ENCODE measurements at regions not wholly inside any gene's neighbourhood (a gene's known extent, or its start where the extent isn't known, plus 50 kb on each side); places are given as distances from the start of the nearest gene placed in this dataset.

- TF ChIP-seq LEF1 (IDR thresholded peaks at IDR 0.05; ENCODE audit: borderline replicate concordance) (no peak), ZNF384 (IDR thresholded peaks at IDR 0.05) (no peak), ELF4 (IDR thresholded peaks at IDR 0.05) (no peak), ARNT (IDR thresholded peaks at IDR 0.05) (no peak), BHLHE40 (IDR thresholded peaks at IDR 0.05; ENCODE audit: borderline replicate concordance) (no peak), NFRKB (IDR thresholded peaks at IDR 0.05) (no peak), HDGF (IDR thresholded peaks at IDR 0.05; ENCODE audit: borderline replicate concordance) (no peak)
These were observed 95.8 kb upstream of the STXBP5 start for GRCh38 chr6:147108259-147108910.

Data from HEK293T (cell line).